NCI-H2029 (cell line): ENCODE measurements at regions not wholly inside any gene's neighbourhood (a gene's known extent, or its start where the extent isn't known, plus 50 kb on each side); places are given as distances from the start of the nearest gene placed in this dataset.
A peak's percentile ranks its signal among the peaks of the same experiment; 100 is the strongest.
"Not testable (repeated sequence)": the region's sequence is repeated elsewhere in the genome, so short reads cannot be mapped to it uniquely, and the experiment has no call there.

Source experiments
- DNase-seq: peaks from one replicate; lab custom pipeline; 2025; lab: John Stamatoyannopoulos, UW

DNA sequence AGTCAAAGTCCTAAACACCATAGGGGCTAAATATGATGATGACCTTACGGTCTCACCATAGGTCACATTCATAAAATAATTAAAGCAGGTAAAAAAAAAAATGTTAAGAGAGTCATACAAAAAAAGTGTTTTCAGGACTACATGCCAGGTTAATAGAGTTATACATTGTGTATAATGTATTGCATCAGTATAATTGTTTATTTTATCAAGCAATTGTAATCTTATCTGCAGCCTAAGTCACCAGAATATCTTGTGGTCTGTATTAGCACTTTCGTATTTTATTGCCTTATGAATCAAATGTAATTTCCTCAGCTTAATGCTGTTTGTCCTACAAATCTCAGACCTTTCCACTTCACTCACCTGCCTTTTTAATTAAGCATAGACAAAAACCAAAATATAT, 972.9 kb upstream of the PCDH20 start:
- DNase-seq = no peak

DNA sequence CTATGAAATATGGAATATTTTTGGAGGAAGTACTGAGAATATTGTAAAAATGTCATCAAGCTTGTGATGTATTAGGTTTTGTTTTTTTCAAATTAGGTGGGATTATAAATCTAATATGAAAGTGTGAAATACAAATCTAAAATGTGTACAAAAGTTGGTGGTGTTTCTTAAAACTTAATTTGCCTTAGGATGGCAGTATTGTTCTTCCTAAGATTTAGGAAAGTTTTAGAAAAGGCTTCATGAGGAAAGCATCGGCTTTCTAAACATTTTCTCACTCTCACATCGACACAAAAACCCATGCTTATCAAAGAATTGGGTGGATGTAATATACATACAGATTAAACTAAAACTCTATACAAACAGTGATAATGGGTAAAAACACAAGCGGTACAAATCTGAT, 972.0 kb upstream of the PCDH20 start:
- no peak for DNase-seq

GRCh38 chr13:62379241-62379640, 963.6 kb upstream of the PCDH20 start:
- not testable (repeated sequence) for DNase-seq

DNA sequence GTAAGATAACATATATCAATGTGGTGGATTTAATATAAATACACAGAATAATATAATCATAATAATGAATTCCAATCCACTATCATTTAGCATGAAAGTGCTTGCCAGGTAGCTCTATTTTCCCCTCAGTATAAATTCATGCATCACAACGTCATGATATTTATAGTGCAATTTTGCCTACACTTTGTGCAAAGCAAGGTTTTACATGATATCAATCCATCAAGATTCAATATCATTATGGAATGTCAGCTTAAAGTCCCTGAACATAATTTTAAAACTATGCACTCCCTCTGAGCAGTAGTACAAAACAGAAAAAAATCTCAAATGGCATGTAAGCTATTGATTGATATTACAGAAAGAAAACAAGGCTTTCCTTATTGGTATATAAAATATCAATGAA, 962.2 kb upstream of the PCDH20 start:
- DNase-seq = no peak

DNA sequence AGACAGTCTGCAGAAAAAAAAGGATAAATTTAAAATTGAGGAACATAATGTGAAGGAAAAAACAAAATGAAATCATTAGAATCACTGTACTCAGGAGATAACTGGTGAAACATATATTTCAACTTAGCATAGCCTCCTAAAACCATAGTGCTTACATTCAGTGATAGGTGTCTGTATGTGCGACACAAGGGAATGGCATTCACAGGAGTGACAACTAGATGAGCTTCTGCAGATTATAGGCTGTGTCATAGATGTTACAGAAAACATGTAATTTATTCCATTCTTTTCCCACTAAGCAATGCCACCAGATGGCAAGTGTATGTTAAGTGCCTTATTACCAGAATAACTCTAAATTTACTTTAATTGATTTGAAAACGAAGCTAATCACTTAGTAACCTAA, 960.0 kb upstream of the PCDH20 start:
- no peak for DNase-seq

DNA sequence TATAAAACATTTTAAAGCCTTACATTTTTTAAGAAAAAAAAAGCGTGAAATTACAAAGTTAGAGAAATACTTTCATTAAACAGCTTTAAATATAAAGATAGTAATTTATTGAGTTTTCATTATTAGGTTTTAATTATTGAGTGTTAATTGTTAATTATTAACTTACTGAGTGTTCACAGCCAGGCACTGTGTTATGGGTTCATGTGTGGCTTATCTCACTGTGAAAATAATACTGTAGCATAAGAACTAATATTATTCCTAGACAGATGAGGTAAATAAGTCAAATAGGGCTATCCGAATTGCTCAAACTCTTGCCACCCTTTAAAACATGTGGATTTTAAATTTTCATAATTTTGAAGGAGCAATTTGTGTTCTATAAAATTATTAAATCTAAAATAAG, 956.1 kb upstream of the PCDH20 start:
- DNase-seq = no peak

GRCh38 chr13:62367971-62368370, 952.3 kb upstream of the PCDH20 start:
- not testable (repeated sequence) for DNase-seq

GRCh38 chr13:62360609-62361008, 945.0 kb upstream of the PCDH20 start:
- DNase-seq = no peak

GRCh38 chr13:62358646-62358932, 942.9 kb upstream of the PCDH20 start:
- no peak for DNase-seq

GRCh38 chr13:62357887-62358645, 942.4 kb upstream of the PCDH20 start:
- no peak for DNase-seq

DNA sequence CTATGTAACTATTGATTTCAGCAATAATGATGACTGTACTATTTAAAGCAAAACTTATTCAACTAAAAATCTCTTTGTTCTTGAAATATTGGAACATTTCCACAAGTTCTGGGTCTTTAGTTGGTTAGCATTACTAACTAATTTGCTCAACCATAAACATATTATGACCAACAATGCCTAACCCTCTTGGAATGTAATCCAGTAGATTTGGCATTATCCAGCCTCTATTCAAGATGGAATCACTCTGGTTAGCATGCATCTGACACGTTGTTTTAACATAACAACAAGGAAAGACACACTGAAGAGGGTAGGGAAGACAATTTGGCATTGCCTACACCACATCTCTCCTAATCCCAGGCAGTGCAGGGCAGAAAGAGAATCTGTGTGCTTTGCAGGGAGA, 941.3 kb upstream of the PCDH20 start:
- DNase-seq = no peak

DNA sequence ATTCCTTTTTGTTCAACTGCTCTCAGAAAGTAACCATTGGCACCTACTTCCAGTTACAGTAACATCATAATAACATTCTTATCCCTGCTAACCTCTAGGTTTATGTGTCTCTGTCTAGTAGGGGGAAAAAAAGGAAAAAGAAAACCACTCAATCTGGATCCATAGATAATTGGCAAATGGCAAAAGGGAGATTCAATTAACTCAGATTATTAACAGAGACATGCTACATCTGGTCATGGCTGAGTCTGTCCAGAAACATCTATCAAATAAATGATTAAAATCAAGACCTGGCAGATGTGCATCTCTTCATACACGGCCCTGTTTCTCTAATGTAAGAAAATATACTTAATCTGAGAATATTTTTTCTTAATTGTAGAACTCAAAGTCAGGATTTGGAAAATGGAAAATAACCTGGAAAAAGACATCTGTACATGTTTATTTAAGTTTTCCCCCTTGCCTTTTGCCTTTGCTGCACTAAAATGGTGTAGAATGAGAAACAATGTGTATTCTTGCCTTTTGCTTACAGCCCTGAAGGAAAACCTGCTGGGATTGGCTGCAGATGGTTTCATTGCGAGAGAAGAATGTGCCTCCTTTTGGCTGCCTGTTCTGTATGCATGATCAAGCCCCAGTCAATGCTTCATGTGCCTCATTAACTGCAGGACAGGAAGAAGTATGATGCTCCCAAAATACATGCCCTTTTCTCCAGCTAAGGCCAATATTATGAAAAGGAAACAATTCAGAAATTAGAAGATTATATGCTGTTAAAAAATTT, 921.6 kb upstream of the PCDH20 start:
- DNase-seq = no peak

GRCh38 chr13:62336507-62336906, 920.9 kb upstream of the PCDH20 start:
- no peak for DNase-seq

- no peak for DNase-seq
Observed at GRCh38 chr13:62333466-62333865, 917.8 kb upstream of the PCDH20 start.

DNA sequence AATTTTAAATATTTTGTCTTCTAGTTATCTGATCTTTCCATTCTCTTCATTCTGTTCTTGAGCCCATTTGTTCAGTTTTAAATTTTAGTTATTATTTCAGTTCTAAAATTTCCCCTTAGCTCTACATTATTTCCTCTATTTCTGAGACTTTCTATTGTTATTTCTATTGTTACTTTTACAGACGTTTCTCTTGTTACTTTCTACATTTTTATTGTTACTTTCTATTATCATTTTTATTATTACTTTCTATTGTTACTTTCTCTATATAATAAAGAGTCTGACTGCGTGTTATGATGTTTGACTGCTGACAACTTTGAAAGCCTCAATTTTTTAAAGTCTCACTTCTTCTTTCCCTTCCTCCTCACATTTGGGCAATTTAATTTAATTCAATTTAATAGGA, 915.7 kb upstream of the PCDH20 start:
- no peak for DNase-seq

- no peak for DNase-seq
Observed at GRCh38 chr13:62327367-62327766, 911.7 kb upstream of the PCDH20 start.

GRCh38 chr13:62324842-62325241, 909.2 kb upstream of the PCDH20 start:
- no peak for DNase-seq

GRCh38 chr13:62321895-62322294, 906.2 kb upstream of the PCDH20 start:
- DNase-seq = no peak

- no peak for DNase-seq
Observed at GRCh38 chr13:62321139-62321538, 905.5 kb upstream of the PCDH20 start.

- DNase-seq = peak; percentile 0
Observed at GRCh38 chr13:62320129-62321108, 904.8 kb upstream of the PCDH20 start.

GRCh38 chr13:62309904-62310303, 894.3 kb upstream of the PCDH20 start:
- no peak for DNase-seq

DNA sequence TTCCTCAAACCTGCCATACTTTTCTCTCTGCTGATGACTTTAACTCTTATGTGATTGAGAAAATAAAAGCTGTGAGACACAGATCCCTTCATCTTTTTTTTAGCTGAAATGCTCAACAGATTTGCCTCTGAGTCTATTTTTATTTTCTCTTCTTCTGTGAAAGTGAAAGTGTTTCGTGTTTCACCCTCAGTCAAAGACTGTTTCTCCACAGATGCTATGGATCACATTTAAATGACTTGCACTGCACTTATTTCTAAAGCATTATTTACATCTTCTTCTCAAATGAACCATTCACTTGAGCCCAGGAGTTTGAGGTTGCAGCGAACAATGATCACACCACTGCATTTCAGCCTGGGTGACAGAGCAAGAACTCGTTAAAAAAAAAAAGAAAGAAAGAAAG, 890.1 kb upstream of the PCDH20 start:
- DNase-seq = no peak

DNA sequence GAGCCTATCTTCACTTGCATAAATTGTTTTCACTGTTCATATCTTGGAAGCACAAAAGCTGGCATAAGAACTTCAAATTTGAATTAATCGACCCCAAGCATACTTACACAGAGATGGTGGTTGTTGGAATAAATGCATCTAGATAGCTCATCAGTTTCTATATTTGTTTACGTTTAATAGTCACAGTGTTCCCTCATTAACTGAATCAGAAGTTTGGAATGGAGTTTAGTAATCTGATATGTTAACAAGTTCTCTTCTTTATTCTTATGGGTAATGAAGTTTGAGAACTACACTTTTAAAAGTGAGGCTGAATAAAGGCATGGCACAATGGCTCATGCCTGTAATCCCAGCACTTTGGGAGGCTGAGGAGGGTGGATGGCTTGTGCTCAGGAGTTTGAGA, 886.7 kb upstream of the PCDH20 start:
- DNase-seq = no peak
